ENCODE measurements at regions not wholly inside any gene's neighbourhood (a gene's known extent, or its start where the extent isn't known, plus 50 kb on each side); places are given as distances from the start of the nearest gene placed in this dataset.

- FAIRE-seq, result no peak
- no peaks in the 10 kb centered on the region for H3K36me3 ChIP-seq (ENCODE audit: control insufficient read depth in 2 of 3, insufficient read depth in 3 of 3, low read length in 3 of 3)
Observed at GRCh38 chr5:28516722-28517121, 1478.3 kb upstream of the CDH9 start.

GRCh38 chr5:28512648-28513047 lies 1474.3 kb upstream of the CDH9 start:
- Histone ChIP-seq H3K36me3 (ENCODE audit: control insufficient read depth in 2 of 3, insufficient read depth in 3 of 3, low read length in 3 of 3) (no peaks in the 10 kb centered on the region), H3K4me3 (ENCODE audit: low read length in 3 of 3) (no peak overlapping the region), H3K27me3 (ENCODE audit: control insufficient read depth, insufficient read depth, low read length) (no peaks in the 10 kb centered on the region), H3K9ac (ENCODE audit: low read length in 3 of 3) (no peak overlapping the region), H3K27ac (ENCODE audit: low read depth in 2 of 2, low read length in 2 of 2) (no peak overlapping the region), H3K4me1 (ENCODE audit: control insufficient read depth in 2 of 3, insufficient read depth in 2 of 3, low read depth in 1 of 3, low read length in 3 of 3) (no peaks in the 10 kb centered on the region), H3K9me3 (ENCODE audit: control insufficient read depth in 2 of 3, insufficient read depth in 1 of 3, low read length in 3 of 3) (no peaks in the 10 kb centered on the region)
- intact Hi-C loops (cut with DNase I), result no loop called here
- DNase-seq, result no peak
- TF ChIP-seq CTCF (IDR thresholded peaks at IDR 0.05; ENCODE audit: borderline replicate concordance, extremely low read depth, insufficient read depth), result no peak
- no peak for FAIRE-seq

More at GRCh38 chr5:28516722-28517121, 1478.3 kb upstream of the CDH9 start:
- no peak overlapping the region for H3K9ac ChIP-seq (ENCODE audit: low read length in 3 of 3)
- no peak for DNase-seq
- H3K27ac ChIP-seq (ENCODE audit: low read depth in 2 of 2, low read length in 2 of 2), result no peak overlapping the region
- H3K4me1 ChIP-seq (ENCODE audit: control insufficient read depth in 2 of 3, insufficient read depth in 2 of 3, low read depth in 1 of 3, low read length in 3 of 3), result no peaks in the 10 kb centered on the region
- no peak for TF ChIP-seq CTCF (IDR thresholded peaks at IDR 0.05; ENCODE audit: borderline replicate concordance, extremely low read depth, insufficient read depth)
- H3K9me3 ChIP-seq (ENCODE audit: control insufficient read depth in 2 of 3, insufficient read depth in 1 of 3, low read length in 3 of 3), result no peaks in the 10 kb centered on the region
- intact Hi-C loops (cut with DNase I), result no loop called here
- H3K27me3 ChIP-seq (ENCODE audit: control insufficient read depth, insufficient read depth, low read length), result no peaks in the 10 kb centered on the region
- H3K4me3 ChIP-seq (ENCODE audit: low read length in 3 of 3), result no peak overlapping the region

GRCh38 chr5:28505121-28505520 lies 1466.7 kb upstream of the CDH9 start:
- Histone ChIP-seq H3K9ac (ENCODE audit: low read length in 3 of 3) (no peak overlapping the region), H3K27ac (ENCODE audit: low read depth in 2 of 2, low read length in 2 of 2) (no peak overlapping the region), H3K4me1 (ENCODE audit: control insufficient read depth in 2 of 3, insufficient read depth in 2 of 3, low read depth in 1 of 3, low read length in 3 of 3) (no peaks in the 10 kb centered on the region), H3K9me3 (ENCODE audit: control insufficient read depth in 2 of 3, insufficient read depth in 1 of 3, low read length in 3 of 3) (no peaks in the 10 kb centered on the region), H3K4me3 (ENCODE audit: low read length in 3 of 3) (no peak overlapping the region), H3K36me3 (ENCODE audit: control insufficient read depth in 2 of 3, insufficient read depth in 3 of 3, low read length in 3 of 3) (no peaks in the 10 kb centered on the region), H3K27me3 (ENCODE audit: control insufficient read depth, insufficient read depth, low read length) (no peaks in the 10 kb centered on the region)
- no peak for FAIRE-seq
- intact Hi-C loops (cut with DNase I), result no loop called here
- no peak for TF ChIP-seq CTCF (IDR thresholded peaks at IDR 0.05; ENCODE audit: borderline replicate concordance, extremely low read depth, insufficient read depth)
- no peak for DNase-seq

GRCh38 chr5:28500511-28500910 lies 1462.1 kb upstream of the CDH9 start:
- H3K27ac ChIP-seq (ENCODE audit: low read depth in 2 of 2, low read length in 2 of 2), result no peak overlapping the region
- FAIRE-seq (no peak), DNase-seq (no peak)
- TF ChIP-seq CTCF (IDR thresholded peaks at IDR 0.05; ENCODE audit: borderline replicate concordance, extremely low read depth, insufficient read depth), result no peak
- H3K27me3 ChIP-seq (ENCODE audit: control insufficient read depth, insufficient read depth, low read length), result no peaks in the 10 kb centered on the region
- no peak overlapping the region for H3K9ac ChIP-seq (ENCODE audit: low read length in 3 of 3)
- H3K36me3 ChIP-seq (ENCODE audit: control insufficient read depth in 2 of 3, insufficient read depth in 3 of 3, low read length in 3 of 3), result no peaks in the 10 kb centered on the region
- H3K9me3 ChIP-seq (ENCODE audit: control insufficient read depth in 2 of 3, insufficient read depth in 1 of 3, low read length in 3 of 3), result no peaks in the 10 kb centered on the region
- H3K4me1 ChIP-seq (ENCODE audit: control insufficient read depth in 2 of 3, insufficient read depth in 2 of 3, low read depth in 1 of 3, low read length in 3 of 3), result no peaks in the 10 kb centered on the region
- intact Hi-C loops (cut with DNase I), result no loop called here
- H3K4me3 ChIP-seq (ENCODE audit: low read length in 3 of 3), result no peak overlapping the region
